GM12864 (cell line): ENCODE measurements at regions not wholly inside any gene's neighbourhood (a gene's known extent, or its start where the extent isn't known, plus 50 kb on each side); places are given as distances from the start of the nearest gene placed in this dataset.
"Not testable (repeated sequence)": the region's sequence is repeated elsewhere in the genome, so short reads cannot be mapped to it uniquely, and the experiment has no call there.

Experiments
- DNase-seq: peaks from one replicate; pipeline ENCODE4 v3.0.0-alpha.2; 2011; ENCODE audit warnings: low read depth
- H3K4me3 ChIP-seq: 2 replicates; pipeline ENCODE4 v1.5.1; 2011; ENCODE audit warnings: mild to moderate bottlenecking, low read depth, low read length, control low read depth
- TF ChIP-seq, protein P1 (sequence below): IDR thresholded peaks from 2 replicates; pipeline ENCODE4 v1.5.1; 2011; ENCODE audit warnings: low read depth, mild to moderate bottlenecking, moderate library complexity, low read length, control low read depth, inconsistent platforms; ENCODE audit errors: missing control alignments

DNA sequence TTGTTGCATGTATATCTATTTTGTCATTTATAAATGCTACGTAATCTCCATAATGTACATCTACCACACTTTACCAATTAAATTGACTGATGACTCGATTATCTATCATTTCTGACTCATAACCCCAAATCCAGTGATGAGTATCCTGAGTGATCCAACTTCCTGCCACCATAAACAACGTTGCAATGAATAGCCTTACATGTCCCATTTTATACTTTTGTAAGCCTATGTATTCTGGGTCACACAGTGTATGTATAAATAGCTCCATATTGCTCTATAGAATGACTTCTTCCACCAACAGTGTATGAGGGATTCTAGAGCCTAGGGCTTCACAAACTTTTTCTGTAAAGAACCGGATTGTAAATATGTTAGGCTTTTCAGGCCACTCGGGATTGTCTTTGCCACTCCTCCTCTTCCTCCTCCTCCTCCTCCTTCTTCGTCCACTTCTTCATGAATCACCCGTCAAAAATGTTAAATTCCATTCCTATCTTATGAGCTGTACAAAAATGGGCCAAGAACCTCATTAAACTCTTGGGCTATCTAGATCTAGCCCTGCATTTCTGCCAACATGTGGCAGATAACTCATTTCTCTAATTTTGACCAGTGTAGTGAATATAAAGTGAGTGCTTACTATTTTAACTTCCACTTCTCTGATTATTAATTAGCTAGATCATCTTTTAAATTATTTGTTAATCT, 672.2 kb upstream of the AMOT start:
- TF ChIP-seq, protein P1, sequence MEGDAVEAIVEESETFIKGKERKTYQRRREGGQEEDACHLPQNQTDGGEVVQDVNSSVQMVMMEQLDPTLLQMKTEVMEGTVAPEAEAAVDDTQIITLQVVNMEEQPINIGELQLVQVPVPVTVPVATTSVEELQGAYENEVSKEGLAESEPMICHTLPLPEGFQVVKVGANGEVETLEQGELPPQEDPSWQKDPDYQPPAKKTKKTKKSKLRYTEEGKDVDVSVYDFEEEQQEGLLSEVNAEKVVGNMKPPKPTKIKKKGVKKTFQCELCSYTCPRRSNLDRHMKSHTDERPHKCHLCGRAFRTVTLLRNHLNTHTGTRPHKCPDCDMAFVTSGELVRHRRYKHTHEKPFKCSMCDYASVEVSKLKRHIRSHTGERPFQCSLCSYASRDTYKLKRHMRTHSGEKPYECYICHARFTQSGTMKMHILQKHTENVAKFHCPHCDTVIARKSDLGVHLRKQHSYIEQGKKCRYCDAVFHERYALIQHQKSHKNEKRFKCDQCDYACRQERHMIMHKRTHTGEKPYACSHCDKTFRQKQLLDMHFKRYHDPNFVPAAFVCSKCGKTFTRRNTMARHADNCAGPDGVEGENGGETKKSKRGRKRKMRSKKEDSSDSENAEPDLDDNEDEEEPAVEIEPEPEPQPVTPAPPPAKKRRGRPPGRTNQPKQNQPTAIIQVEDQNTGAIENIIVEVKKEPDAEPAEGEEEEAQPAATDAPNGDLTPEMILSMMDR = no peak
- DNase-seq = no peak
- no peak overlapping the region for H3K4me3 ChIP-seq

DNA sequence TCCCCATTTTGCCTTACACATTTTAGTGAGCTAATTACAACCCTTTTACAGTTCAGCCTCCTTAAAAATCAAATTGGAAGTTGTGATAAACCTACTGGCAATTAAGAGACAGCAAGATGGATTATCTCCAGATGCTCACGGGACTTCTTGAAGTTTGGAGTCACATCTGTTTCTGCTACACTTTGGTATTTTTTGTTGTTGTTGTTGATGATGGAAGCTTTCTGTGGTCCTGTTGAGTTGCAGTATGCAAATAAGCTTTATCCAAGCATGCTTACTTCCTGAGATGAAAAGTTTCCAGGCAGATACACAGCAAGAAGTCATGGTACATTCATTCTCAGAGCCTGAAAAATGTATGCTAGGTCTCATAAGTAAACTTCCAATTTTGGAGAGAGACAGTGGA, 670.0 kb upstream of the AMOT start:
- no peak for DNase-seq
- TF ChIP-seq, protein P1 = no peak
- no peak overlapping the region for H3K4me3 ChIP-seq

DNA sequence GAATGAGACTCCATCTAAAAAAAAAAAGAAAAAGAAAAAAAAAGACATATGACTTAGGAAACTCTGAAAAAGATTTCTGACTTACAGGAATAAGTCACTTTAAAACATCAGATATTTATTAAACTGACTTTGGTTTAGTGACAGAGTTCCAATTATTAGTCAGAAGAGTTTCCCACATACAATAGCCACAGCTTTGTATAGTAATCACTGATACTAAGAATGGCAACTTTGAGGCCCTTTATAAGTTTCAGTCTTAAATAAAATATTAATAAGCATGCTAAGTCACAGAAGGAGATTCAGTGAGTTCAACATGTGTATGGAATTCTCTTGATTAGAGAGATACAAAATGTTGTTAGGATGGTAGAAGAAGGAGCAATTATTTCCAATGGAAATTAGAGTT, 652.3 kb upstream of the AMOT start:
- H3K4me3 ChIP-seq = no peak overlapping the region
- no peak for DNase-seq
- TF ChIP-seq, protein P1 = no peak

DNA sequence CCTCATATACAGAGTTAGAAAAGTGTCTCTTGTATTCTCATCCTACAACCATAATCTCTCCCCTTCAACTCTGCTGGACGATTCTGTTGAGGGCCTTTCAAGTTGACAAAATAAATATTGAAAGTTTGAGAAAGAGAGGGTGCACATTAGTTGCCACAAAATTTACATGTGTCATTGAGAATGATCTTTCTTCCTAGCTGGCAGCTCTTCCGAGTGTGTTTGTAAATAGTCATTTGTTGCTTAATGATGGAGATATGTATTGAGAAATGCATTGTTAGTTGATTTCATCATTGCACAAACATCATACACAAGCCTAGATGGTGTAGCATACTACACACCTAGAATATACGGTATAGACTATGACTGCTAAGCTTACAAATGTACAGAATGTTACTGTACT, 632.8 kb upstream of the AMOT start:
- TF ChIP-seq, protein P1 = no peak
- DNase-seq = no peak
- H3K4me3 ChIP-seq = no peak overlapping the region

DNA sequence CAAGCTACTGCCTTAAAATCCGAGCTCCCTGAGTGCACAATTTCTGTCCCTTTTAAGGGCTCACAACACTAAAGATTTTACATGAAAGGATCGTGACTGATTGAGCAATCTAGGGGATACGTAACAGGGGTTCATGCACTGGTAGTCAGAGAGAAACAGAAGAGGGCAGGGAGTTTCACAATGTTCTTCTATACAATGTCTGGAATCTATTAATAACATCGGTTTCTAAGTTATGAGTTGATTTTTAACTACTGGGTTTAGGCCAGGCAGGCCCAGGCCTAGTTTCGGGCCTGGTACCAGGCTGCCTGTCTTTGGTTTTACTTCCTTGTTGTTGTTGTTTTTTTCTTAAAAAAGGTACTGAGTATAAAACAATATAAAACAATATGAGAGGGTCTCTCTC, 632.4 kb upstream of the AMOT start:
- not testable (repeated sequence) for H3K4me3 ChIP-seq
- DNase-seq = peak; percentile 18

DNA sequence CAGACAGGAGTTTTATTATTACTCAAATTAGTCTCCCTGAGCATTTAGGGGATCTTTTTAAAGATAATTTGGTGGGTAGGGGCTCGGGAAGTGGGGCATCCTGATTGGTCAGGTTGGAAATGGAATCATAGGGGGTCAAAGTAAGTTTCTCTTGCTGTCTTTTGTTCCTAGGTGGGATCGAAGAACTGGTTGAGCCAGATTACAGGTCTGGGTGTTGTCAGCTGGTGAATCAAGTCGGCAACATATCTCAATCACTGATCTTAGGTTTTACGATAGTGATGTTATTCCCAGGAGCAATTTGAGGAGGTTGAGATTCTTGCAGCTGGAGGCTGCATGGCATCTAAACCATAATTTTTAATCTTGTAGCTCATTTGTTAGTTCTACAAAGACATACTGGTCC, 629.5 kb upstream of the AMOT start:
- no peak for DNase-seq
- TF ChIP-seq, protein P1 = no peak
- H3K4me3 ChIP-seq = no peak overlapping the region

DNA sequence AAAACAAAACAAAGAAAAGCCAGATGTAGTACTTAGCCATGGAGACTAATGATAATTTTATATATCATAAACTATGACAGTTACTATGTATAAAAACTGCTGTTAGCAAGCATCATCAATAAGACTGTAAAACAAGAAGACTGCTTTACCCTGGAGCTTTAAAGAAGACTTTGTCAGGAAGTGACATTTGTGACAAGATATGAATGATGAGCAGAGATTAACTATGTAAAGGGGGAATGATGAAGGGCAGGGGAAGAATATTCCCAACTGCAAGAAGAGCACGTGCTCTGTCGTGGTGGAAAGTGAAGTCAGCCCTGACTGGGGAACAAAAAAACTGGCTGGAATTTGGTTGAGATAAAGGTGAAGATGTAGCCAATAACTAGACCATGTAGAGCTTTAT, 617.1 kb upstream of the AMOT start:
- H3K4me3 ChIP-seq = no peak overlapping the region
- TF ChIP-seq, protein P1 = no peak
- DNase-seq = no peak
